ENCODE measurements at regions not wholly inside any gene's neighbourhood (a gene's known extent, or its start where the extent isn't known, plus 50 kb on each side); places are given as distances from the start of the nearest gene placed in this dataset.

- ChIA-PET POLR2A (ENCODE audit: unreplicated experiment) (no interaction called here), CTCF (no interaction called here)
- TF ChIP-seq FOS (IDR thresholded peaks at IDR 0.05; ENCODE audit: low read depth, low read length) (no peak), BHLHE40 (IDR thresholded peaks at IDR 0.05; ENCODE audit: low read depth, low read length) (no peak), SMC3 (IDR thresholded peaks at IDR 0.05; ENCODE audit: low read depth, low read length) (no peak), USF2 (IDR thresholded peaks at IDR 0.05; ENCODE audit: low read depth, low read length) (no peak), RFX5 (IDR thresholded peaks at IDR 0.05; ENCODE audit: low read depth, low read length) (no peak), MXI1 (IDR thresholded peaks at IDR 0.05; ENCODE audit: borderline replicate concordance, low read depth, low read length) (no peak), MAFK (IDR thresholded peaks at IDR 0.05; ENCODE audit: low read depth, low read length) (no peak), MAZ (IDR thresholded peaks at IDR 0.05; ENCODE audit: borderline replicate concordance, low read depth, low read length) (no peak), RAD21 (IDR thresholded peaks at IDR 0.05; ENCODE audit: low read length) (no peak), RCOR1 (IDR thresholded peaks at IDR 0.05; ENCODE audit: insufficient replicate concordance, low read length) (no peak), CTCF (conservative IDR thresholded peaks at IDR 0.05; ENCODE audit: low read depth, low read length) (no peak), POLR2A (IDR thresholded peaks at IDR 0.05; ENCODE audit: low read depth, low read length) (no peak), CEBPB (IDR thresholded peaks at IDR 0.05; ENCODE audit: low read depth, low read length) (no peak), NFE2L2 (IDR thresholded peaks at IDR 0.05; ENCODE audit: low read depth, low read length) (no peak), CHD1 (IDR thresholded peaks at IDR 0.05; ENCODE audit: low read depth, low read length) (no peak)
- TF ChIP-seq, protein P1, sequence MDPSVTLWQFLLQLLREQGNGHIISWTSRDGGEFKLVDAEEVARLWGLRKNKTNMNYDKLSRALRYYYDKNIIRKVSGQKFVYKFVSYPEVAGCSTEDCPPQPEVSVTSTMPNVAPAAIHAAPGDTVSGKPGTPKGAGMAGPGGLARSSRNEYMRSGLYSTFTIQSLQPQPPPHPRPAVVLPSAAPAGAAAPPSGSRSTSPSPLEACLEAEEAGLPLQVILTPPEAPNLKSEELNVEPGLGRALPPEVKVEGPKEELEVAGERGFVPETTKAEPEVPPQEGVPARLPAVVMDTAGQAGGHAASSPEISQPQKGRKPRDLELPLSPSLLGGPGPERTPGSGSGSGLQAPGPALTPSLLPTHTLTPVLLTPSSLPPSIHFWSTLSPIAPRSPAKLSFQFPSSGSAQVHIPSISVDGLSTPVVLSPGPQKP (IDR thresholded peaks at IDR 0.05; ENCODE audit: borderline replicate concordance, low read depth, low read length): no peak
- no peak overlapping the region for H2AK9ac ChIP-seq (replicated peaks; ENCODE audit: low read depth, low read length, poor library complexity)
- H3K9me1 ChIP-seq (ENCODE audit: insufficient read depth, low read length): peaks cover 4% of the 10 kb centered on the region; the same call in 1 of the 2 replicates
- H2AK5ac ChIP-seq (ENCODE audit: low read depth, low read length): no peak overlapping the region
- H4K5ac ChIP-seq (ENCODE audit: low read depth, low read length): no peak overlapping the region
- in situ Hi-C loops (cut with MboI; ENCODE audit: low sequenced_read_pairs) (no loop called here), dilution Hi-C loops (cut with HindIII; ENCODE audit: low sequenced_read_pairs, unreplicated experiment) (no loop called here), intact Hi-C loops (cut with micrococcal nuclease) (no loop called here)
- H3K36me3 ChIP-seq (ENCODE audit: control insufficient read depth, insufficient read depth, low read length): no peaks in the 10 kb centered on the region
- H3K4ac ChIP-seq (ENCODE audit: low read depth, low read length): no peak overlapping the region
- H3K14ac ChIP-seq (replicated peaks; ENCODE audit: low read depth, low read length): no peak overlapping the region
- no peaks in the 10 kb centered on the region for H3K27me3 ChIP-seq (ENCODE audit: control insufficient read depth, insufficient read depth, low read length)
- H3K4me1 ChIP-seq (ENCODE audit: control insufficient read depth, insufficient read depth, low read length): peaks cover 8% of the 10 kb centered on the region
- H3K56ac ChIP-seq (ENCODE audit: extremely low read depth, insufficient read depth, low read length): no peak overlapping the region
- no peak overlapping the region for H2AFZ ChIP-seq (replicated peaks; ENCODE audit: low read length, poor library complexity)
- 0 out of 4 replicates have a peak, but pooled peaks cover 0 to 2% of the 10 kb centered on the region in 2 experiments for H3K79me1 ChIP-seq (ENCODE audit: low read depth in 1 of 2, low read length in 2 of 2)
- no peak overlapping the region for H2BK5ac ChIP-seq (ENCODE audit: low read depth, low read length, poor library complexity, severe bottlenecking)
- no peaks in the 10 kb centered on the region for H3K9me3 ChIP-seq (ENCODE audit: control insufficient read depth, insufficient read depth, low read length)
- ATAC-seq (ENCODE audit: low read depth) (no peak), DNase-seq (no peak)
- H3K4me2 ChIP-seq (ENCODE audit: low read depth, low read length): no peak overlapping the region
- H2BK120ac ChIP-seq (ENCODE audit: low read depth, low read length): no peak overlapping the region
- no CpG with 5 or more reads among the region's 1 CpG for WGBS, 2 experiments (ENCODE audit: extremely low coverage in 2 of 2, insufficient read length in 1 of 2)
- H3K9ac ChIP-seq (ENCODE audit: low read depth, low read length): no peak overlapping the region
- H4K91ac ChIP-seq (ENCODE audit: insufficient read depth, low read depth, low read length): no peak overlapping the region
- H3K4me3 ChIP-seq (ENCODE audit: insufficient read depth, low read depth, low read length): no peak overlapping the region
- peak overlapping the region; percentile 29; the same call in 1 of the 2 replicates for H2BK20ac ChIP-seq (ENCODE audit: low read depth, low read length)
- no peak overlapping the region for H4K8ac ChIP-seq (ENCODE audit: low read depth in 2 of 2, low read length in 2 of 2)
- H3K18ac ChIP-seq (ENCODE audit: low read depth, low read length): peak overlapping the region; percentile 27; the same call in 1 of the 2 replicates
- no peak overlapping the region for H3K23ac ChIP-seq (ENCODE audit: low read depth, low read length)
- no peak overlapping the region for H2BK15ac ChIP-seq (ENCODE audit: low read depth, low read length)
- H4K20me1 ChIP-seq (ENCODE audit: insufficient read depth, low read length): no peaks in the 10 kb centered on the region
- H3K27ac ChIP-seq (ENCODE audit: insufficient read depth, low read length): no peak overlapping the region
- no TSS peak for BruUV-seq (replicated peaks)
These were observed 148.8 kb upstream of the PCDH18 start for GRCh38 chr4:137681081-137681480.

All from IMR-90 (cell line).